Gastroesophageal sphincter (tissue), 3 donors: ENCODE measurements at regions not wholly inside any gene's neighbourhood (a gene's known extent, or its start where the extent isn't known, plus 50 kb on each side); places are given as distances from the start of the nearest gene placed in this dataset.

ENCODE experiments used
- CTCF ChIP-seq, 4 experiments: fragments of 200-600 bp in 2 of 4; fragments of 450-650 bp in 2 of 4; sonication (generic) in 1 of 4; IDR thresholded peaks; one replicate each; pipeline ENCODE4 v1.5.1; 2017 to 2019; ENCODE audit warnings: antibody characterized with exemption in 4 of 4, mild to moderate bottlenecking in 2 of 4, moderate library complexity in 2 of 4
- EP300 ChIP-seq: sonication (generic); formaldehyde crosslinking; IDR thresholded peaks from one replicate; pipeline ENCODE4 v1.6.1; 2017; ENCODE audit warnings: antibody characterized with exemption, mild to moderate bottlenecking
- POLR2A ChIP-seq, 2 donors: fragments of 450-650 bp; IDR thresholded peaks; one replicate each; pipeline ENCODE4 v1.6.1; 2017; ENCODE audit warnings: antibody characterized with exemption in 2 of 2, mild to moderate bottlenecking in 2 of 2, moderate library complexity in 1 of 2
- POLR2AphosphoS5 ChIP-seq: sonication (generic); formaldehyde crosslinking; IDR thresholded peaks from one replicate; pipeline ENCODE4 v1.6.1; 2017; ENCODE audit warnings: antibody characterized with exemption

GRCh38 chr10:107733328-107734130 is 569.0 kb upstream of the SORCS1 start:
- no peak for TF ChIP-seq POLR2A (IDR thresholded peaks at IDR 0.05)
- TF ChIP-seq CTCF (IDR thresholded peaks at IDR 0.05) = no peak
- TF ChIP-seq POLR2AphosphoS5 = no peak
- TF ChIP-seq EP300 = no peak
